Neural cell (in vitro differentiated cells): ENCODE measurements at regions not wholly inside any gene's neighbourhood (a gene's known extent, or its start where the extent isn't known, plus 50 kb on each side); places are given as distances from the start of the nearest gene placed in this dataset.

Experiments used
- H2AFZ ChIP-seq: fragments of 200-600, 300-800 bp; sonication (generic), shearing (Covaris generic); 2 replicates; pipeline ENCODE4 v1.6.0; 2014; ENCODE audit warnings: low read depth, mild to moderate bottlenecking, antibody characterized with exemption, low read length, moderate library complexity
- H3F3A ChIP-seq: fragments of 200-600 bp; shearing (Covaris generic); 2 replicates; pipeline ENCODE4 v1.6.1; 2016; ENCODE audit warnings: mild to moderate bottlenecking, moderate library complexity, mixed read lengths, antibody characterized with exemption, low read length; ENCODE audit not compliant: insufficient read depth, poor library complexity, severe bottlenecking
- H3K27ac ChIP-seq: fragments of 200-600, 300-800 bp; sonication (generic), shearing (Covaris generic); 2 replicates; pipeline ENCODE4 v1.5.1; 2014; ENCODE audit warnings: mild to moderate bottlenecking, low read length, moderate library complexity
- H3K27me3 ChIP-seq: fragments of 300-800, 200-600 bp; sonication (generic), shearing (Covaris generic); 2 replicates; pipeline ENCODE4 v1.6.0; 2014; ENCODE audit warnings: mild to moderate bottlenecking, low read depth, low read length, moderate library complexity; ENCODE audit not compliant: insufficient read depth
- H3K36me3 ChIP-seq: fragments of 300-800, 200-600 bp; sonication (generic), shearing (Covaris generic); 2 replicates; pipeline ENCODE4 v1.5.1; 2014; ENCODE audit warnings: mild to moderate bottlenecking, antibody characterized with exemption, low read length, moderate library complexity; ENCODE audit not compliant: insufficient read depth
- H3K4me2 ChIP-seq: fragments of 300-800, 200-600 bp; sonication (generic), shearing (Covaris generic); 2 replicates; pipeline ENCODE4 v1.6.0; 2014; ENCODE audit warnings: mild to moderate bottlenecking, low read length
- H3K4me3 ChIP-seq: fragments of 300-800, 200-600 bp; sonication (generic), shearing (Covaris generic); 2 replicates; pipeline ENCODE4 v1.5.1; 2014; ENCODE audit warnings: mild to moderate bottlenecking, low read length, moderate library complexity
- H3K79me2 ChIP-seq: fragments of 200-600 bp; shearing (Covaris generic); replicated peaks from 2 replicates; pipeline ENCODE4 v1.6.0; 2014; ENCODE audit warnings: mild to moderate bottlenecking, low read length, moderate library complexity; ENCODE audit not compliant: insufficient read depth
- H3K9ac ChIP-seq: fragments of 300-800, 200-600 bp; sonication (generic), shearing (Covaris generic); 2 replicates; pipeline ENCODE4 v1.6.1; 2016; ENCODE audit warnings: mild to moderate bottlenecking, low read length, mixed read lengths
- H3K9me2 ChIP-seq: fragments of 200-600 bp; shearing (Covaris generic); 2 replicates; pipeline ENCODE4 v1.6.1; 2016; ENCODE audit warnings: mild to moderate bottlenecking, low read length, mixed read lengths; ENCODE audit not compliant: insufficient read depth
- H3K9me3 ChIP-seq: fragments of 200-600, 300-800 bp; sonication (generic), shearing (Covaris generic); 2 replicates; pipeline ENCODE4 v1.6.1; 2016; ENCODE audit warnings: mild to moderate bottlenecking, mixed run types, low read length, moderate library complexity, mixed read lengths
- H4K20me1 ChIP-seq: fragments of 200-600 bp; shearing (Covaris generic); 2 replicates; pipeline ENCODE4 v1.6.1; 2016; ENCODE audit warnings: mild to moderate bottlenecking, mixed run types; ENCODE audit not compliant: insufficient read depth
- CTCF ChIP-seq: fragments of 450-650 bp; IDR thresholded peaks from 2 replicates; pipeline ENCODE4 v1.5.1; 2014; ENCODE audit warnings: antibody characterized with exemption, mild to moderate bottlenecking, moderate library complexity; ENCODE audit not compliant: poor library complexity, severe bottlenecking
- EP300 ChIP-seq: fragments of 450-650 bp; conservative IDR thresholded peaks from 2 replicates; pipeline ENCODE4 v1.6.1; 2014; ENCODE audit warnings: antibody characterized with exemption, mild to moderate bottlenecking, moderate library complexity; ENCODE audit not compliant: poor library complexity, severe bottlenecking
- EZH2 ChIP-seq: fragments of 200-600, 300-800 bp; shearing (Covaris generic), sonication (generic); IDR thresholded peaks from 2 replicates; pipeline ENCODE4 v1.6.1; 2014; ENCODE audit warnings: antibody characterized with exemption, low read length, borderline replicate concordance, mild to moderate bottlenecking; ENCODE audit not compliant: insufficient read depth, poor library complexity, severe bottlenecking
- MXI1 ChIP-seq: fragments of 450-650 bp; conservative IDR thresholded peaks from 2 replicates; pipeline ENCODE4 v1.6.1; 2014; ENCODE audit warnings: antibody characterized with exemption, mild to moderate bottlenecking; ENCODE audit not compliant: poor library complexity, severe bottlenecking
- POLR2AphosphoS5 ChIP-seq: IDR thresholded peaks from 2 replicates; pipeline ENCODE4 v1.6.1; 2012
- RAD21 ChIP-seq: fragments of 450-650 bp; conservative IDR thresholded peaks from 2 replicates; pipeline ENCODE4 v1.6.1; 2014; ENCODE audit warnings: antibody characterized with exemption, mild to moderate bottlenecking, moderate library complexity
- REST ChIP-seq: IDR thresholded peaks from 2 replicates; pipeline ENCODE4 v1.6.1; 2012; ENCODE audit warnings: borderline replicate concordance
- SMC3 ChIP-seq: fragments of 450-650 bp; conservative IDR thresholded peaks from 2 replicates; pipeline ENCODE4 v1.6.1; 2014; ENCODE audit warnings: antibody characterized with exemption, mild to moderate bottlenecking, moderate library complexity; ENCODE audit not compliant: poor library complexity
- TAF1 ChIP-seq: IDR thresholded peaks from 2 replicates; pipeline ENCODE4 v1.6.1; 2012; ENCODE audit warnings: low read depth

GRCh38 chr3:153338487-153338886 is 176.5 kb downstream of the RAP2B start:
- H3K9me2 ChIP-seq, result no peaks in the 10 kb centered on the region
- no peak overlapping the region for H2AFZ ChIP-seq
- no peak overlapping the region for H3K4me2 ChIP-seq
- H4K20me1 ChIP-seq, result no peaks in the 10 kb centered on the region
- no peaks in the 10 kb centered on the region for H3K27me3 ChIP-seq
- no peaks in the 10 kb centered on the region for H3K79me2 ChIP-seq
- peaks cover 3% of the 10 kb centered on the region for H3K9me3 ChIP-seq
- no peak overlapping the region for H3K27ac ChIP-seq
- H3F3A ChIP-seq, result no peaks in the 10 kb centered on the region
- no peak for TF ChIP-seq MXI1
- TF ChIP-seq RAD21, result no peak
- TF ChIP-seq EP300, result no peak
- no peak for TF ChIP-seq CTCF
- TF ChIP-seq SMC3, result no peak
- no peak for TF ChIP-seq REST
- TF ChIP-seq TAF1, result no peak
- no peak for TF ChIP-seq EZH2
- no peak for TF ChIP-seq POLR2AphosphoS5
- H3K9ac ChIP-seq, result no peak overlapping the region
- no peaks in the 10 kb centered on the region for H3K36me3 ChIP-seq
- no peak overlapping the region for H3K4me3 ChIP-seq

GRCh38 chr3:153339065-153339464 is 177.0 kb downstream of the RAP2B start:
- H3K36me3 ChIP-seq, result no peaks in the 10 kb centered on the region
- no peaks in the 10 kb centered on the region for H3F3A ChIP-seq
- H3K9me2 ChIP-seq, result no peaks in the 10 kb centered on the region
- H2AFZ ChIP-seq, result no peak overlapping the region
- no peak overlapping the region for H3K27ac ChIP-seq
- no peaks in the 10 kb centered on the region for H3K79me2 ChIP-seq
- no peak overlapping the region for H3K4me2 ChIP-seq
- peaks cover 3% of the 10 kb centered on the region for H3K9me3 ChIP-seq
- TF ChIP-seq CTCF (no peak), TAF1 (no peak), MXI1 (no peak), POLR2AphosphoS5 (no peak), RAD21 (no peak), EP300 (no peak), EZH2 (no peak), REST (no peak), SMC3 (no peak)
- H3K9ac ChIP-seq, result no peak overlapping the region
- H3K27me3 ChIP-seq, result no peaks in the 10 kb centered on the region
- H3K4me3 ChIP-seq, result no peak overlapping the region
- H4K20me1 ChIP-seq, result no peaks in the 10 kb centered on the region
